ENCODE measurements at regions not wholly inside any gene's neighbourhood (a gene's known extent, or its start where the extent isn't known, plus 50 kb on each side); places are given as distances from the start of the nearest gene placed in this dataset.
"Not testable (repeated sequence)": the region's sequence is repeated elsewhere in the genome, so short reads cannot be mapped to it uniquely, and the experiment has no call there.

- ChIA-PET POLR2A (no interaction called here), CTCF (no interaction called here)
- TF ChIP-seq, protein P1, sequence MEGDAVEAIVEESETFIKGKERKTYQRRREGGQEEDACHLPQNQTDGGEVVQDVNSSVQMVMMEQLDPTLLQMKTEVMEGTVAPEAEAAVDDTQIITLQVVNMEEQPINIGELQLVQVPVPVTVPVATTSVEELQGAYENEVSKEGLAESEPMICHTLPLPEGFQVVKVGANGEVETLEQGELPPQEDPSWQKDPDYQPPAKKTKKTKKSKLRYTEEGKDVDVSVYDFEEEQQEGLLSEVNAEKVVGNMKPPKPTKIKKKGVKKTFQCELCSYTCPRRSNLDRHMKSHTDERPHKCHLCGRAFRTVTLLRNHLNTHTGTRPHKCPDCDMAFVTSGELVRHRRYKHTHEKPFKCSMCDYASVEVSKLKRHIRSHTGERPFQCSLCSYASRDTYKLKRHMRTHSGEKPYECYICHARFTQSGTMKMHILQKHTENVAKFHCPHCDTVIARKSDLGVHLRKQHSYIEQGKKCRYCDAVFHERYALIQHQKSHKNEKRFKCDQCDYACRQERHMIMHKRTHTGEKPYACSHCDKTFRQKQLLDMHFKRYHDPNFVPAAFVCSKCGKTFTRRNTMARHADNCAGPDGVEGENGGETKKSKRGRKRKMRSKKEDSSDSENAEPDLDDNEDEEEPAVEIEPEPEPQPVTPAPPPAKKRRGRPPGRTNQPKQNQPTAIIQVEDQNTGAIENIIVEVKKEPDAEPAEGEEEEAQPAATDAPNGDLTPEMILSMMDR (IDR thresholded peaks at IDR 0.05; ENCODE audit: control extremely low read depth, extremely low read depth, low read depth, missing control alignments) = no peak
Observed at GRCh38 chr7:65800890-65801341, 72.0 kb upstream of the VKORC1L1 start.

DNA sequence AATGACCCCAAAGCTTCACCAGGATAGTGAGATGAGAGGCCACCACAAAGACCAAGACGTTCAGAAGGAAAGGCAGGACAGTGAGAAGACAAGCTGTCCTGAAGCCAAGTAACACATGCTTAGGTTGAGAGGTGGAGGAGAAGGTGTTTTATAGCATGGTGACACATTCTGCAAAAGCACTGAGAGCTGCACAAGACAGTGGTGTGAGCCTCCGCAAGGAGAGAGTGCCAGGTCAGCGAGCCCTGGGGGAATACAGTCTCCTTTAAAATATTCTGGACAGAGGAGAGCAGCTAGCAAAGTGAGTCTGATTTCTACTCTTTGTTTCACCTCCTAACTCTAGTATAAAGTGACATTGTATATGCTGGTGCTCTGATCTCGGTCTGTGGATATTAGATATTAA lies 68.0 kb upstream of the VKORC1L1 start:
- ChIA-PET POLR2A (no interaction called here), CTCF (interaction anchor here (0.9 to 1.9 kb wide), 4 partner anchors 9 to 55 kb away, joined by 3 to 10 read pairs (median 4); no protein-coding TSS in a partner anchor)

More at GRCh38 chr7:65800890-65801341, 72.0 kb upstream of the VKORC1L1 start:
- DNase-seq (ENCODE audit: extremely low spot score) = no peak

GRCh38 chr7:65807067-65807466 lies 65.8 kb upstream of the VKORC1L1 start:
- POLR2A ChIA-PET; DNase-seq (ENCODE audit: extremely low spot score); CTCF ChIA-PET: not testable (repeated sequence)

More for the DNA sequence above, 68.0 kb upstream of the VKORC1L1 start:
- DNase-seq (ENCODE audit: extremely low spot score) = no peak
- TF ChIP-seq, protein P1 (IDR thresholded peaks at IDR 0.05; ENCODE audit: control extremely low read depth, extremely low read depth, low read depth, missing control alignments) = no peak

DNA sequence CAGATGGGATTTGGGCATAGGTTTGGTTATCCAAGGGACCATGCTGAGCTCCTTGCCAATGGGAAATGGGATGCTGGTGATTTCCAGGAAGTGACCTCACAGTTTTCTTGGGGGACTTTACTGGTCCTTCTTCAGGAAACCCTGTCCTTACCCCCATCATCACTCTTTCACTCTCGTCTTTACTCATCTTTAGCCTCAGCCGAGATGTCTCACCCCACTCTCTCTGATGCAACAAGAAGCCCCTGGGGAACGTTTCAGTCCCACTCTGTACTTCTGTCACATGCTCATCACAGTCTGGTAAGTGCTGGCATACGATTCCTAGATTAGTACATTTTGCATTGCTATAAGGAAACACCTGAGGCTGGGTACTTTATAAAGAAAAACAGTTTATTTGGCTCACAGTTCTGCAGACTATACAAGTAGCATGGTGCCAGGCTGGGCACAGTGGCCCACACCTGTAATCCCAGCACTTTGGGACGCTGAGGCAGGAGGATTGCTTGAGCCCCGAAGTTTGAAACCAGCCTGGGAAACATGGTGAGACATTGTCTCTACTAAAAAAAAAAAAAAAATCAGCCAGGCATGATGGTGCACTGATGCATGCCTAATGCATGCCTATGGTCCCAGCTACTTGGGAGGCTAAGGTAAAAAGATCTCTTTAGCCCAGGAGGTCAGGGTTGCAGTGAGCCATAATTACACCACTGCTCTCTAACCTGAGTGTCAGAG lies 63.5 kb upstream of the VKORC1L1 start:
- CTCF ChIA-PET = interaction anchor here (1.4 to 1.8 kb wide), 2 partner anchors 13 to 31 kb away, joined by 4 read pairs; no protein-coding TSS in a partner anchor
- POLR2A ChIA-PET = no interaction called here
- DNase-seq (ENCODE audit: extremely low spot score) = peak; percentile 42
- TF ChIP-seq, protein P1 (IDR thresholded peaks at IDR 0.05; ENCODE audit: control extremely low read depth, extremely low read depth, low read depth, missing control alignments) = no peak

DNA sequence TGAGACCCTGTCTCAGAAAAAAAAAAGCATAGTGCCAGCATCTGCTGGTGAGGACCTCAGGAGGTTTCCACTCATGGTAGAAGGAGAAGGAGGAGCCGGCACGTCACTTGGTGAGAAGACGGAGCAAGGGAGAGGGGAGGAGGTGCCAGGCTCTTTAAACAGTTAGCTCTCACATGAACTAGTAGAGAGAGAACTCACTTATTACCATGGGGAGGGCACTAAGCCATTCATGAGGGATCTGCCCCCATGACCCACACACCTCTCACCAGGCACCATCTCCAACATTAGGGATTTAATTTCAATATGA lies 62.9 kb upstream of the VKORC1L1 start:
- POLR2A ChIA-PET = no interaction called here
- CTCF ChIA-PET = no interaction called here
- TF ChIP-seq, protein P1 (IDR thresholded peaks at IDR 0.05; ENCODE audit: control extremely low read depth, extremely low read depth, low read depth, missing control alignments) = no peak
- DNase-seq (ENCODE audit: extremely low spot score) = no peak

GRCh38 chr7:65812281-65812680 lies 60.6 kb upstream of the VKORC1L1 start:
- TF ChIP-seq, protein P1 (IDR thresholded peaks at IDR 0.05; ENCODE audit: control extremely low read depth, extremely low read depth, low read depth, missing control alignments) = no peak
- no peak for DNase-seq (ENCODE audit: extremely low spot score)
- ChIA-PET CTCF (interaction anchor here (1.2 kb wide), 1 partner anchor 18 kb away, joined by 4 read pairs; no protein-coding TSS in a partner anchor), POLR2A (interaction anchor here (0.7 kb wide), 1 partner anchor 42 kb away, joined by 3 read pairs; no protein-coding TSS in a partner anchor)

DNA sequence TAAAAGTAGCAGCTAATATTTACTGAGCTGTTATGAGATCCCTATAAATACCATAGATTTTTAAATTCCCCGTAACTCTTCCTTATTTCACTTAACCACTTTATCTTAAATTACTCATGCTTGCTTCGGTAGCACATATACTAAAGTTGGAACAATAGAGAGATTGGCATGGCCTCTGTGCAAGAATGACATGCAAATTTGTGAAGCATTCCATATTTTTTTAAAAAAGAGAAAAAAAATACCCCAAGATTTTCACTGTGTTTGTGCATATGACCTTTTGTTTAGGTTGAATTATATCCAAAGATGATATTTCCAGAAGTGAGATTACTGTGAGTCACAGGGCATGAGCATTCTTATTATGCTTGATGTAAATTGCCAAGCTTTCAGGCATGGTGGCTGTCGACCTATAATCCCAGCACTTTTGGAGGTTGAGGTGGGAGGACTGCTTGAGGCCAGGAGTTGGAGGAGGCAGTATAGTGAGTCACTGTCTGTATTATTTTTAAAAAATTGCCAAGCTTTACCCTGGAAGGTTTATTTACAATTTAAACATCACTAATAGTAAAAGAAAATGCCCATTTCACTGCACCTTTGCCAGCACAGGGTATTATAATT lies 58.2 kb upstream of the VKORC1L1 start:
- DNase-seq (ENCODE audit: extremely low spot score); POLR2A ChIA-PET: not testable (repeated sequence)
- CTCF ChIA-PET = interaction anchor here (1.0 to 1.2 kb wide), 3 partner anchors 23 to 43 kb away, joined by 3 to 4 read pairs (median 4); no protein-coding TSS in a partner anchor
